Bronchial epithelial cell (primary cell): ENCODE measurements at regions not wholly inside any gene's neighbourhood (a gene's known extent, or its start where the extent isn't known, plus 50 kb on each side); places are given as distances from the start of the nearest gene placed in this dataset.

Experiments
- DNase-seq: peaks from one replicate; pipeline ENCODE4 v3.0.0-alpha.2; 2010; ENCODE audit warnings: low read depth
- FAIRE-seq: peaks from 2 replicates; lab custom pipeline; 2011; peaks lifted over from hg19 to GRCh38; lab: Jason Lieb, UNC
- H3K27me3 ChIP-seq: 2 replicates; pipeline ENCODE4 v1.5.1; 2011; ENCODE audit warnings: low read length; ENCODE audit not compliant: control insufficient read depth, insufficient read depth
- H3K36me3 ChIP-seq: 2 replicates; pipeline ENCODE4 v1.5.1; 2011; ENCODE audit warnings: low read length; ENCODE audit not compliant: control insufficient read depth, insufficient read depth
- H3K4me3 ChIP-seq: 2 replicates; pipeline ENCODE4 v1.5.1; 2011; ENCODE audit warnings: mild to moderate bottlenecking, low read depth, low read length, control low read depth
- CTCF ChIP-seq: IDR thresholded peaks from 2 replicates; pipeline ENCODE4 v1.5.1; 2011; ENCODE audit warnings: mild to moderate bottlenecking, moderate library complexity, low read length, control low read depth, inconsistent platforms; ENCODE audit not compliant: insufficient read depth, severe bottlenecking

DNA sequence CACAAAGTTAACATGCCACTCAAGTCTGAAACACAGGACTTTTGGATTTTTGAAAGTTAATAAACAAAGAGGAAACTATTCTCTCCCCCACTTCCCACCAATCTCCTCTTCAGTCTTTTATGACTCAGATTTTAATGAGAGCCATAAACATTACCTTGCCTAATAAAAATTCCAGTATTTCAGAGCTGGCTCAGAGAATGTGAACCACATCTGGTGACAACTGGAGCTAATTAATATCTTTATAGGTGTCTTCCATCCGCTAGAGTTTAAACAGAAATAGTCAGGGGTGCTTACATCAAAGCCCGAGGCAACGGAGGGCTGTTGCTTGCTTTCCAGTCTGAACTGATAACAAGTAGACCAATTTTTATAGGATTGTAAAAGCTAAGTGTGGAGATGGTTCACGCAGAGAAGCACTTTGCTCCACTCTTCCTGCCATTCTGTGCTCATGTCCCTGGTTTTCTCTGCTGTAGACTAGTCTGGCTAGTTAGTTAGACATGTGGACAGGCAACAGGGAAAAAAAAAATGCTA is 363.6 kb downstream of the NR2F2 start:
- FAIRE-seq: no peak
- Histone ChIP-seq H3K27me3 (no peaks in the 10 kb centered on the region), H3K36me3 (no peaks in the 10 kb centered on the region), H3K4me3 (no peak overlapping the region)
- TF ChIP-seq CTCF: no peak
- DNase-seq: no peak

GRCh38 chr15:96695426-96695825 is 364.9 kb downstream of the NR2F2 start:
- DNase-seq (no peak), FAIRE-seq (no peak)
- Histone ChIP-seq H3K36me3 (no peaks in the 10 kb centered on the region), H3K27me3 (no peaks in the 10 kb centered on the region), H3K4me3 (no peak overlapping the region)
- no peak for TF ChIP-seq CTCF

DNA sequence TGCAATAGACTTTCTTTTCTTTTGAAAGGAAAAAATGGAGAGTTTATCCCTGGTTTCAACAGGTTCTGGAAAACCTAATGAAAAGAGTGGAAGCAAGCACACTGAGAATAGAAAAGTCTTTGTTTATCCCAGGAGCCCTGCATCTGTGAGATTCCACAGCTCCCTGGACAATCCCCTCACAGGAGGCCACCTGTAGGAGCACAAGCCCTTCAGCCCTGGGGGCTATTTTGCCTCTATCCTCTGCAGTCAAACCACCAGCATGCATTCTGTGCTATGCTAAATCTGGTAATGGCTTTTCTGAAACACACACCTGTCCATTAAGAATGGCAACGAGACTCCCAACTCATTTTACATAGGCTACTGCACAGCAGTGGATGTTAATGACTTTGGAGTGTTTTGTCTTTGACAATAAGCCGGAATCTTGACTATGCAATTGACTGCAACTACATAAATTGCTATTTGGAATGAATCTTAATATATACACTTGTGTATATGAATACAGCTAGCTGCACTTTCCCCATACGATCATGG is 369.4 kb downstream of the NR2F2 start:
- no peaks in the 10 kb centered on the region for H3K27me3 ChIP-seq
- no peak for TF ChIP-seq CTCF
- no peak overlapping the region for H3K4me3 ChIP-seq
- H3K36me3 ChIP-seq: no peaks in the 10 kb centered on the region
- DNase-seq (no peak), FAIRE-seq (no peak)

GRCh38 chr15:96700555-96700954 is 370.1 kb downstream of the NR2F2 start:
- DNase-seq (no peak), FAIRE-seq (no peak)
- no peak for TF ChIP-seq CTCF

GRCh38 chr15:96701443-96701842 is 370.9 kb downstream of the NR2F2 start:
- H3K27me3 ChIP-seq: no peaks in the 10 kb centered on the region
- DNase-seq (no peak), FAIRE-seq (no peak)

More at GRCh38 chr15:96700555-96700954, 370.1 kb downstream of the NR2F2 start:
- Histone ChIP-seq H3K4me3 (no peak overlapping the region), H3K36me3 (no peaks in the 10 kb centered on the region), H3K27me3 (no peaks in the 10 kb centered on the region)

More at GRCh38 chr15:96701443-96701842, 370.9 kb downstream of the NR2F2 start:
- no peak overlapping the region for H3K4me3 ChIP-seq
- TF ChIP-seq CTCF: no peak
- no peaks in the 10 kb centered on the region for H3K36me3 ChIP-seq
